ENCODE measurements at regions not wholly inside any gene's neighbourhood (a gene's known extent, or its start where the extent isn't known, plus 50 kb on each side); places are given as distances from the start of the nearest gene placed in this dataset.

DNA sequence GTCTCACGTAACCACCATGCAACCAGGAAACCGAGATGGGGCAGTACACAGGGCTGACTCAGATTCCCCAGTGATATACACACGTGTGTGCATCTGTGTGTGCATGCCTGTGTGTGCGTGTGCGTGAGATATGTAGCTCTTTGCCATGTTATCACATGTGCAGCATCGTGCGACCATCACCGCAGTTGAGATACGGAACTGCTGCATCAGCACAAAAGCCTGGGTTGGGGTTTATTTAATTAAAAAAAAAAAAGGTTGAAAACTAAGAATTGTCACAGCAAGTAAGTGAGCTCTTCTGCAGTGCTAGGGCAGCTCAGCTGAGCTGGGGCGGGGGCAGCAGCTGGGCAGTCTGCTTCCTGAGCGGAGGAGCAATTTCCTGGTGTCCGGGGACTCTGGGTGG, 152.5 kb downstream of the RBFOX3 start:
- no peak for TF ChIP-seq POLR2AphosphoS5 (IDR thresholded peaks at IDR 0.05; ENCODE audit: insufficient read depth, low read depth, low read length)
- TF ChIP-seq EZH2 (IDR thresholded peaks at IDR 0.05; ENCODE audit: borderline replicate concordance, low read depth, low read length, severe bottlenecking) = no peak
- TF ChIP-seq POLR2A (IDR thresholded peaks at IDR 0.05; ENCODE audit: low read depth, low read length) = no peak
- TF ChIP-seq, protein P1, sequence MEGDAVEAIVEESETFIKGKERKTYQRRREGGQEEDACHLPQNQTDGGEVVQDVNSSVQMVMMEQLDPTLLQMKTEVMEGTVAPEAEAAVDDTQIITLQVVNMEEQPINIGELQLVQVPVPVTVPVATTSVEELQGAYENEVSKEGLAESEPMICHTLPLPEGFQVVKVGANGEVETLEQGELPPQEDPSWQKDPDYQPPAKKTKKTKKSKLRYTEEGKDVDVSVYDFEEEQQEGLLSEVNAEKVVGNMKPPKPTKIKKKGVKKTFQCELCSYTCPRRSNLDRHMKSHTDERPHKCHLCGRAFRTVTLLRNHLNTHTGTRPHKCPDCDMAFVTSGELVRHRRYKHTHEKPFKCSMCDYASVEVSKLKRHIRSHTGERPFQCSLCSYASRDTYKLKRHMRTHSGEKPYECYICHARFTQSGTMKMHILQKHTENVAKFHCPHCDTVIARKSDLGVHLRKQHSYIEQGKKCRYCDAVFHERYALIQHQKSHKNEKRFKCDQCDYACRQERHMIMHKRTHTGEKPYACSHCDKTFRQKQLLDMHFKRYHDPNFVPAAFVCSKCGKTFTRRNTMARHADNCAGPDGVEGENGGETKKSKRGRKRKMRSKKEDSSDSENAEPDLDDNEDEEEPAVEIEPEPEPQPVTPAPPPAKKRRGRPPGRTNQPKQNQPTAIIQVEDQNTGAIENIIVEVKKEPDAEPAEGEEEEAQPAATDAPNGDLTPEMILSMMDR (IDR thresholded peaks at IDR 0.05; ENCODE audit: extremely low read depth in 1 of 2, insufficient read depth in 1 of 2, low read depth in 1 of 2, low read length in 2 of 2) = no peak
- no peak for TF ChIP-seq MYC (IDR thresholded peaks at IDR 0.05; ENCODE audit: low read depth, low read length)
- no peak for TF ChIP-seq JUN (IDR thresholded peaks at IDR 0.05; ENCODE audit: borderline replicate concordance, insufficient read depth, insufficient read length, low read depth)
- TF ChIP-seq, protein P2, sequence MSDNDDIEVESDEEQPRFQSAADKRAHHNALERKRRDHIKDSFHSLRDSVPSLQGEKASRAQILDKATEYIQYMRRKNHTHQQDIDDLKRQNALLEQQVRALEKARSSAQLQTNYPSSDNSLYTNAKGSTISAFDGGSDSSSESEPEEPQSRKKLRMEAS (IDR thresholded peaks at IDR 0.05; ENCODE audit: insufficient read depth, insufficient read length) = no peak
- no peak for TF ChIP-seq GATA2 (IDR thresholded peaks at IDR 0.05; ENCODE audit: insufficient read depth, insufficient read length, low read depth, low read length)
- TF ChIP-seq FOS (IDR thresholded peaks at IDR 0.05; ENCODE audit: borderline replicate concordance, insufficient read depth, low read length) = no peak
